Occipital lobe (tissue), 2 donors: ENCODE measurements at regions not wholly inside any gene's neighbourhood (a gene's known extent, or its start where the extent isn't known, plus 50 kb on each side); places are given as distances from the start of the nearest gene placed in this dataset. TPM values are rescaled to one million over a fixed set of nuclear protein-coding genes. Genes with fewer than 3 reads are reported as not detected.

ENCODE experiments used
- DNase-seq: peaks from one replicate; lab custom pipeline; 2025; lab: John Stamatoyannopoulos, UW
- small RNA-seq: library from RNA; depleted of rRNA; stranded (forward); fragments of <200 nt; gene quantifications from one replicate; pipeline ENCODE3, GENCODE V24; 2014

DNA sequence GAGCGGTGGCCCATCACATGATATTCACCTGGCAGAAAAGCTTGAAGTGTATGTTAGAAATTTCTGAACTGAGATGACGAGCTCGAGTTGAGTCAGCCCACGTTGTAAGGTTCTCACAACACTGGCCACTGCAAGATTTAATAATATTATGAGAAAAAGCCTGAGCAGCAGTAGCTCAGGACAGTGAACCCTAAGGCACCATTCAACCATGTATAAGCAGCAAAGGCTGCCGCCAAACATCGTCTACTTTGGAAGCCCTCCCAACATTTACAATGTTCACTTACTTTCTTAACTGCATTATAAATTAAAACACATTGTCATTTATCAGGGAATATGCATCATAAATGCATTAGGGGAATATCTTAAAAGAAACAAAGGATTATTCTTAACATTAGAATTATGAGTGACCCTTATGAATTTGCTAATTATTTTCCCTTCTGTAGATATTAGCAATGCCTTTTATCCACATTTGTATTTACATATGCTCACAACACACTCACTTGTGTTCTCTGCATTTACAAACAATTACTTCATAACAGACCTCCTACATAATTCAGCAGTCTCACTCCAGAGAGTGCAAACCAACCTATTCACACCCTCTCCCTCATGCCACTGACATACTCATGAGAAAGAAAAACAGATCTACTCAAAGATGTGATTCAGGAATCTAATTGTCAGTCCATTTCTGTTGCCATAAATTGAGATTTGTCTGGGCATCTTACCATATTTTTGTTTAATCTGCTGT is 57.7 kb upstream of the CARD18 start:
- no peak for DNase-seq

DNA sequence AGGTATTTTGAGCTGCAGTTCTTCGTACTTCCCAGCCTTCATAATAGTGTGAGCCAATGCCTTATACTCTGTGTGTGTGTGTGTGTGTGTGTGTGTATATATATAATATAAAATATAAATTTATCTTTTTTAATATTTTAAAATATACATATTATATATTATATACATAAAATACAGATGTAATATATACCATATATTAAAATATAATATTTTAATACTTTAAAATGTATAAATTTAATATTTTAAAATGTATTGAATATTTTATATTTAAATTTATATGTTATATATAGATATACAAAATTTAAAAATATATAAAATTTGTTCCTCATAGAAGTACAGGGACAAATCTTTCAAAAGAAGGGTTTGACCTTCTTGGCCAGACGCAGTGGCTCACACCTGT is 53.7 kb upstream of the CARD18 start:
- DNase-seq: no peak

DNA sequence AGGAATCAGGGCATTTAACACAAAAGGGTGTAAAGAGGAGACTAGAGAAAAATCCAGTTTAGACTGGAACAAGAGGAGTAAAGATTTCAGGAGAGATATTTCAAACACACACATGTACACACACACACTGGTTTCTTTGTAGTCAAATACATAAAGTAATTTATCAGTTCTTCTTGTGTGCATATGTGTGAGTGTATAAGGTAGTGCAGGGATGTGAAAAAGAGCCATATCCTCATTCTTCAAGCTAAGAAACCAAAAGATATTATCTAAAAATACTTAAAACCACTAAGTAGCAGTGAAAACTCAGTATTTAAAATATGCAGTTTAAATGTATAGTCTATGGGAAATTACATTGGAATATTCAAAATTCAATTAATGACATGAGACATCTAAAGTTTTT is 52.5 kb upstream of the CARD18 start:
- no peak for DNase-seq

DNA sequence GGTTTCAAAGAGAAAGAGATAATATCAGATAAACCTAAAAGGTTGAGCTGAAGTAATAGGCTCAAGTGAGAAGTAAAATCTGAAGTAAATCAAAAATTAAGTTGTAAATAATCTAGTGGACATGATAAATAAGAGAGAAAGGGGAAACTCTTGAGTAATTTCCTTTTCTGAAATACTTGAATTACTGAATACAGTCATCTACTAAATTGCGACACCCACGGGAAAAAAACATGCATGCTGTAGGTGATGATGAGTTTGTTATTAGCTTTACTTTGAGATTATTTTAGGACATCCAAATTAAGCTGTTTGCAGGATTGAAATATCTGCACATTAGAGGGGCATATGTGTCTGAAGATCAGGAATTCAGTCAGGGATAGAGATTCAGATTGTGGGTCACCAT is 50.0 kb upstream of the CARD18 start:
- DNase-seq: no peak

Small RNA genes lying in the stretch of these regions (small RNA-seq; reads per million reads assigned to genes)
- gene AP003181.1: not detected
- not detected for gene RF00017
